Stimulated activated CD4-positive, alpha-beta T cell treated with anti-CD3 and anti-CD28 coated beads, Interleukin-15, amount 100 ng/mL, for 48 hours (primary cell): ENCODE measurements at regions not wholly inside any gene's neighbourhood (a gene's known extent, or its start where the extent isn't known, plus 50 kb on each side); places are given as distances from the start of the nearest gene placed in this dataset.
"Not testable (repeated sequence)": the region's sequence is repeated elsewhere in the genome, so short reads cannot be mapped to it uniquely, and the experiment has no call there.

Source experiments
- DNase-seq, 2 donors: peaks; one replicate each; pipeline ENCODE4 v3.0.0-alpha.2; 2020; ENCODE audit warnings: low read depth in 2 of 2

GRCh38 chr22:22756551-22757201 lies 112.3 kb downstream of the GGTLC2 start:
- not testable (repeated sequence) for DNase-seq

GRCh38 chr22:22758101-22758807 lies 113.8 kb downstream of the GGTLC2 start:
- not testable (repeated sequence) for DNase-seq

DNA sequence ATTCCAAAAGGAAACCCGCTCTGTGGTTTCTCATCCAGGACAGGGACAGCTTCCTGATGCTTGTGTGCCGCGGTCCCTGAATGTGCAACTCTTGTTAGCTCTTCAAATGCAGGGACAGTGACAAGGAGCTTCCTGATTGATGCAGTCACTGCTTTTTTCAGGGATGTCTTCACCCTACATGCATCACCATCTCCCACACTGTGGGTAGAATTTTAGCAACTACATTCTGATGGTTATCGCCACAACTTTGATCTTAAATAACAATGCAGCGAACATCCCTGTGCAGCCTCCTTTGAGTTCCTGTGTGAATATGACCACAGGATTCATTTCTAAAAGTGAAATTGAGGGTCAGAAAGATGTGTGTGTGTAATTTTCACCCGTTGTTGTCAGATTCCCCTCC lies 115.0 kb downstream of the GGTLC2 start:
- no peak for DNase-seq

DNA sequence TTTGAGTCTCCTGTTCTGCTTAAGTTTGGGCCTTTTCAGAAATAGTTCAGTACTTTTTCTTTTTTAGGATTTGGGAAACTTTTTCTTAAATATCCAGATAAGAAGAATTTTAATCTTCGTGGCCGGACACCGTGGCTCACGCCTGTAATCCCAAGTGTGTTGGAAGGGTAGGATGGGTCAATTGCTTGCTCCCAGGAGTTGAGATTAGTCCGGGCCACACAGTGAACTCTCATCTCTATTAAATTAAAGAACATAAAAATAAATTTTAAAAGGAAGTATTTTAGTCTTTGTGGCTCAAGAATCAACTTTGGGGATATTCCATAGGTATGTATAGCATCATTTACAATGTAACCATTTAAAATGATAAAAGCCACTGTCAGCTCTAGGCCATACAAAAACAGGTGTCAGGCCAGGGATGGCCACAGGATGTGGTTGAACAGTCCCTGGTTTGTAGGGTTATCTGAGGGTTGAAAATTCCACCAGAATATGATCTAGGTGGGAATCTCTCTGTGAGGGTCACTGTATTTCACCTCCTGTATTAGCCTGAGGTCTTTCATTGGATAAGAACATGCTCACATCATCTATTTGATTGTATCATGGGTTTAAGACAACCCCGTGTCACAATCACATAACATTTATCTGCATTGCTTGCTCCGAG lies 115.6 kb downstream of the GGTLC2 start:
- DNase-seq = no peak

DNA sequence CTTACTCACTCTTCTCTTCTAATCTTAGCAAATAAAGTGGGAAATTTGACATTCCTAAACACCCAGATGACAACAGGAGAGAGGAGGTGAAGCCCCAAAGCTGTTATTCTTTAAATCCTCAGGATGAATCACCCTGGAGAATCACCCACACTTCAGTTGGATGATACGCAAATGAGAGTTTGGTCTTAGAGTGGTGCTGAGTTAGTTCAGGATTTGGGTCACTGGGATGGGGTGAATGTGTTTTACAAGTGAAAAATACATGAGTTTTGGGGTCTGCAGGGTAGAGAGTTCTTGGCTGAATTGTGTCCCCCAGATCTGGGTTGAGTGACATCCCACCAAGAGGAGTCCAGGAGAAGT lies 117.2 kb downstream of the GGTLC2 start:
- DNase-seq = no peak

DNA sequence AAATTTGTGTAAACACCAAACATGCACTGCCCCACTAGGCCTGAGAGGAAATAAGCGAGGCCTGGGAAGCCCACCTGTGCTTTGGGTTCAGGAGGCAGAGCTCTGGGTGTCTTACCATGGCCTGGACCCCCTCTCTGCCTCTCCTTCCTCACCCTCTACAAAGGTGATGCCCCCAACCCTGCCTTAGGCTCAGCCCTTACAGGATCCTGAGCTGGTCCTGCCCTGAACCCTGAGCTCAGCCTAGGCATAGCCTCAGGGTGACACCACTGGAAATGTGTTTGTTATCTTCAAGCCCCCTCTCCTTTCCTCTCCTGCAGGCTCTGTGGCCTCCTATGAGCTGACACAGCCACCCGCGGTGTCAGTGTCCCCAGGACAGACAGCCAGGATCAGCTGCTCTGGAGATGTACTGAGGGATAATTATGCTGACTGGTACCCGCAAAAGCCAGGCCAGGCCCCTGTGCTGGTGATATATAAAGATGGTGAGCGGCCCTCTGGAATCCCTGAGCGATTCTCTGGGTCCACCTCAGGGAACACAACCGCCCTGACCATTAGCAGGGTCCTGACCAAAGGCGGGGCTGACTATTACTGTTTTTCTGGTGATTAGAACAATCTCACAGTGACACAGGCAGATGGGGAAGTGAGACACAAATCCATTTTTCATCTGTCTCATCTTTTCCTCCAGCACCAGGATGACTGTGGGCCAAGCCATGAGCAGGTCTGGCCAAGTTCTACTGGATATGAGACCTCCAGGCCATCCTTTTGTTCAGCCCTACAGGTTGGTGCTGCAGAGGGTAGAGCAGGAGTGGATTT lies 117.8 kb downstream of the GGTLC2 start:
- DNase-seq = no peak

DNA sequence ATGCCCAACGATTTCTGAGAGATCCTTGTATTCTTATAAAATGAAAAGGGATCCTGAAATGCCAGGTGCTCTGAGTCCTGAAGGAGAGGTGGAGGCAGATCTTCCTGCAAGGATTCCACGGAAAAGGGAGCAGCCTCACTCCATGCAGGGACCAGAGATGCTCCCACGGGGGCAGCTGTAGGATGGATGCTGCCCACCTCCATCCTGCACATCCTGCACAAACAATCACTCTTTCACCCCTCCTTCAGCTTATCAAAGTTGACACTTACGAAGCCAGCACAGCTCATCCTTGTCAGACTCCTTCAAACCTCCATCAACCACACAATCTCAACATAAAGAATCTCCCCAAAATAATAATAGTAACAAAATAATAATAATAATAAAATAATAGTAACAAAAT lies 119.1 kb downstream of the GGTLC2 start:
- DNase-seq = no peak

- no peak for DNase-seq
Measured at GRCh38 chr22:22764085-22764484, 119.7 kb downstream of the GGTLC2 start.

DNA sequence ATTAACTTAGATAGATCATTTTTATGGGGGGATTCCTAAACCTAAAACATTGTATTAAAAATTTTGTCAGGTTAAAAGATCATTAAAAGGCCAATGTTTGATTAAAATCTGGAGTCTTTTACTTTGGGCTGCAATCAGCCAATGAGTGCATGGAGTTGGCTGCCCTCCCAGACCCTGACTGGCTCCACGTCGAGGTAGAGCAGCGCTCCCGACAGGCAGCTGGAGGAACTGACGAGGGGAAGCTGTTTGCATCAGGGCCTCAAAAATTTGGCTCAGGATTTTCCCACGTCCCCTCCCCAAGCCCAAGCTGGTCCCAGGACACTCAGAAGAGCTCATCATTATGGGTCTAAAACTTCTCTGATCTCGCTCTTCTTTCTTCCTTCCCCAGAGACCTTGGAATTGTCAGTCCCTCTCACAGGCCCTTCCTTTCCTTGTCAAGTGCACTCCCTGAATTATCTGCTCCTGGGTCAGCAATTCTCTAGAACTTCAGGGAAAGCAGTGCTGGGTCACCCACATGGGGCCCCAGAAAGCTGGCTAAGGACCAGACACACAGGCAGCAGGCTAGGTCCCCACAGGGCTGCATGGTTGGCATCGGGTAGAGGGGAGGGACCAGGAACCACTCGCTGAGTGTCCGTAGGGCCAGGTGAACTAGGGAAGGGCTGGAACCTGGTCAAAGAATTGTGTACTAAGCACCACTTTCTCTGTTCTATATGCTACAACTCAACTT lies 119.6 kb upstream of the IGLL5 start:
- DNase-seq = no peak

- DNase-seq = no peak
Measured at GRCh38 chr22:22768885-22769284, 118.7 kb upstream of the IGLL5 start.

DNA sequence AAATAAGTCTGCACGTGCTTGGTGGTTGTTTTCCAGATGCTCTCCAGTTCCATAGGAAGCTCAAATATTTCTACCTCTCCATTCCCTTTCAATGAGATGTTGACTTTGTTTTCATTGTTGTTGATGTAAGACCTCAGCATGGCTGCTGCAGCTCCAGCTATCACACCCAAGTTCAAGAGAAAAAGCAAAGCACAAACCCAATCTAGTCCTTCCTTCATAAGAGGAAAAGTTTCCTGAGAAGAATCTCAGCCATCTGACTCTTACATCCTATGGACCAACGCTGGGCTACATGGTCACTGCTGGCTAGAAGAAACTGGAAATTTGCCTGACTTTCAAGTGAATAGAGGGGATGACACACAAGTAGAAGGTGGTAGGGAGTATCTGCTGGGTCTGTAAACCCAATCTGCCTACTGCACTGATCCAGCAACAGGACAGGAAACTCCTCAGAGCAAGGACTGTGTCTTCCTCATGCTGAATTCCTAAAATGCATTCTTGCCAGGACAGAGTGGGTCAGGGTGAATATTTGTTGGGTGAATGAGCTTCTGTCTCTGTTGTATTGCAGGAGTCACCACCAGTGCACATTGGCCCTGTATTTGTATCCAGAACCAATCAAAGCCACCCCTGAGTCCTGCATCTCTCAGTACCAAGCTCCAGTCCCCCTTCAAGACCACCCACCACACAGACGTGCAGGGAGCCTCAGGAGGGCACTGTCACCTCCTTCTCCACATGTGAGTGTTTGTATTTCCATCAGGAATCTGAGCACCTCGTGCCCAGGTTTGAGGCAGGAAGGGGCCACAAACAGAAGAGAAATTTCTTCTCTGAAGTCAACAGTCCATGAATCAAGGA lies 118.0 kb upstream of the IGLL5 start:
- DNase-seq = no peak

- peak; percentile 12 to 34 for DNase-seq
Measured at GRCh38 chr22:22770280-22770871, 117.2 kb upstream of the IGLL5 start.

DNA sequence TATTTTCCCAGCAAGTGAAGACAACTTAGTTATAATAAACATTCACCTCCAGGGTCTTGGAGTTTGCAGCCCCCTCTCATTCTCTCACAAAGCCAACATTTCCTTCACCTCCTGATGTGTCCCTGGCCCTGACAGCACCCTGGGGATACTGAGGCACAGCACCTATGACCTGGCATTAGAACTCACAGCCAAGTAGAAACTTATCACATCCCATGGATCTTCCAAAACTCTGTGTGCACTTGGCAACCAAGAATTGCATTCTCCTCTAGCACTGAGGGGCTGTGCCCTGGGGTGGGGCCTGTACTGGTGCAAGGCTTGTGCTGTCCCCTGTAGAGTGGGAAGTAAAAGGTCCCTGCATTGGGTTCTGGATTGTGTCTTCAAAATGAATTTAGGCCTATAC lies 116.7 kb upstream of the IGLL5 start:
- no peak for DNase-seq

DNA sequence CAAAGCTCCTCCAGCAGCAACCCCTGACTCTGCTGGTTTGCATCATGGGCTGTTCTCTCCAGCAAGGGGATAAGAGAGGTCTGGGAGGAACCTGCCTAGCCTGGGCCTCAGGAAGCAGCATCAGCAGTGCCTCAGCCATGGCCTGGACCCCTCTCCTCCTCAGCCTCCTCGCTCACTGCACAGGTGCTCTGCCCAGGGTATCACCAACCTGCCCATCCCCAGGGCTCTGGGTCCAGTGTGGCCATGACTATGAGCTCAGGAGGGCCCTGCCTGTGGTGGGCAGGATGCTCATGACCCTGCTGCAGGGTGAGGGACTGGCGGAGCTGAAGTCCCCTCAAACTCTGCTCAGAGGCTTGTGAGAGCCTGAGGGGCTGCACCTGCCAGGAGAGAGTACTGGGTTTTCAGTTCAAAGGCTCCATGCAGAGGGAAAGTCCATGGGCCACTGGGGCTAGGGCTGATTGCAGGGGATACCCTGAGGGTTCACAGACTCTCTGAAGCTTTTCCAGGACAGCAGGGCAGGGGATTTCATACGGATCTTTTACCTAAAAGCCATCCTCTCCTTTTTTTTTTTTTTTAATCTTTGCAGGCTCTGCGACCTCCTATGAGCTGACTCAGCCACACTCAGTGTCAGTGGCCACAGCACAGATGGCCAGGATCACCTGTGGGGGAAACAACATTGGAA lies 115.8 kb upstream of the IGLL5 start:
- DNase-seq = no peak

DNA sequence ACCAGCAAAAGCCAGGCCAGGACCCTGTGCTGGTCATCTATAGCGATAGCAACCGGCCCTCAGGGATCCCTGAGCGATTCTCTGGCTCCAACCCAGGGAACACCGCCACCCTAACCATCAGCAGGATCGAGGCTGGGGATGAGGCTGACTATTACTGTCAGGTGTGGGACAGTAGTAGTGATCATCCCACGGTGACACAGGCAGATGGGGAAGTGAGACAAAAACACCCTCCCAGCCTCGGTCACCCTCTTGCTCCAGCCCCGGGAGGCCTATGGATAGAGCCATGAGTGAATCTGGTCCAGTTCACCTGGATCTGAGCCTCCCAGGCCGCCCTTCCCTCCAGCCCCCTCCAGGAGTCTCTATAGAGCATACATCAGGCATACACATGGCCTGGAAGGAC lies 115.2 kb upstream of the IGLL5 start:
- DNase-seq = no peak

DNA sequence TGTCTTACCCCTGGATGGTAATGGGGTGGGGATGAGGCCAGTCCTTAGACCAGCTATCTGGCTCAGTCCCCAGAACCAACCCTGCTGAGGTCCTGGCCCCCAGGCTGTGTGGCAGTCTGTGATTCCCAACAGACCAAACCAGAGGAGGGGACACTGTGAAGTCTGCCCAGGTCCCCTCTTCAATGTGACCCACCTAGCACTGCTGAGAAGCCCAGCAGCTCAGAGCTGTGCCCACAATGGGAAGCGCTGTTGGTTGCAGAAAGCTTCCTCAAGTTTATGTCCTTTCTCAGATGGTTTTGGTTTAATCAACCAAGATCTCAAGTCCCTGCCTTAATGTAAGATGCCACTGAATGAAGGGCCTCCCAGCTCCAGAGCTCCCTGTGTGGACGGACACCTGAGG lies 114.7 kb upstream of the IGLL5 start:
- no peak for DNase-seq

DNA sequence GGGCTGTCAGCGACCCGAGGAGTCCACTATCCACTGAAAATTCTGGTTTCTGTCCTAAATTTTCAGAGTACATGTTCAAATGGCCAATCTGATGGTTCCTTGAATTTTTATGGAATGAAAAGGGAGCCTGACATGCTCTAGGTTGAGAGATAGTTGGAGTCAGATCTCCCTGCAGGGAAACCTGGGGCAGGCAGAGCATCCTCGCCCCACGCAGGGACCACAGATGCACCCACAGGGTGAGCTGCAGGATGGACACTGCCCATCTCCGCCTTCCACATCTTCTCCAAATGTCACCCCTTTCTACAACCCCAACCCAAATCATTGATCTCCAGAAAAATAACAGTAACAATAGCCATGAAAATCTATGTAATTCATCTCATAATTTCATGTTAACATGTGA lies 114.2 kb upstream of the IGLL5 start:
- DNase-seq = no peak

DNA sequence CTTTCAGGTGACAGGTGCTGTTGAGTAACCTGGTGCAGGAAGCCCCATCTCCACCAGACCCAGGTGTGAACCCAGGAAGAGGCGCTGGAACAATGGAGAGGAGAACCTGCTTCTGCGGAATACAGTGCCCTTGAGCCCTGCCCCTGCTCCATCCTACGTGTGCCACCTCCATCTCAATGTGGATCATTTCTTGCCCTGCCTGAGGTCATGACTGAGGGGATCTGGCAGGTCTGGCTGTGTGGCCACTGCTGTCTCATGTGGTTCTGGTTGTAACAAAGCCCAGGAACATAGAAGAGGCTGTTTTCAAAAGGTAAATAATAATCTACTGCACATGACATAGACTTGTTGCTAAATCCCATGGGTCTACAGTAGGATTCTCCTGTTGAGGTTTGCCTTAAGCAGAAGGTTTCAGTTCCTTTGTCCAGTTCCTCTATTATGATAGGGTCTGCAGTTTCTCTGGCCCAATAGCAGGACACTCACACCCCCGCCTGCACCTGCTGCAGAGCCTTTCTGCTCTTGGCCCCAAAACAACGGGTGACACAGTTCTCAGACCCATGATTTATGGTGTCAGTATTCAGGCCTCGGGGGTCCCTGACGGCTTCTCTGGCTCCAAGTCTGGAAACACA lies 113.5 kb upstream of the IGLL5 start:
- DNase-seq = no peak

GRCh38 chr22:22774762-22775161 lies 112.9 kb upstream of the IGLL5 start:
- DNase-seq = not testable (repeated sequence)
